Mesodermal cell (in vitro differentiated cells): ENCODE measurements at regions not wholly inside any gene's neighbourhood (a gene's known extent, or its start where the extent isn't known, plus 50 kb on each side); places are given as distances from the start of the nearest gene placed in this dataset.
"Not testable (repeated sequence)": the region's sequence is repeated elsewhere in the genome, so short reads cannot be mapped to it uniquely, and the experiment has no call there.

ENCODE experiments used
- H3K27ac ChIP-seq: 2 replicates; pipeline ENCODE4 v1.7.0; 2013; ENCODE audit warnings: mild to moderate bottlenecking, low read depth, low read length, moderate library complexity; ENCODE audit not compliant: severe bottlenecking
- H3K36me3 ChIP-seq: 2 replicates; pipeline ENCODE4 v1.7.1; 2013; ENCODE audit warnings: mild to moderate bottlenecking, low read length, moderate library complexity; ENCODE audit not compliant: control insufficient read depth, insufficient read depth
- H3K4me1 ChIP-seq: one replicate; pipeline ENCODE4 v1.7.1; 2013; ENCODE audit warnings: mild to moderate bottlenecking, low read length; ENCODE audit not compliant: insufficient read depth, control insufficient read depth, poor library complexity, severe bottlenecking
- H3K4me3 ChIP-seq: 2 replicates; pipeline ENCODE4 v1.7.0; 2013; ENCODE audit warnings: low read length, control low read depth, mild to moderate bottlenecking; ENCODE audit not compliant: insufficient read depth, poor library complexity, severe bottlenecking; ENCODE audit errors: extremely low read depth
- H3K9me3 ChIP-seq: 2 replicates; pipeline ENCODE4 v1.7.1; 2013; ENCODE audit warnings: mild to moderate bottlenecking, low read length, moderate library complexity; ENCODE audit not compliant: control insufficient read depth
- whole genome bisulfite sequencing, 2 experiments: methylation state at CpG; one replicate each; pipeline ENCODE4 v1.1.5; 2013; ENCODE audit warnings: missing lambda C conversion rate in 2 of 2; ENCODE audit not compliant: insufficient coverage in 2 of 2; 5-methylcytosine and 5-hydroxymethylcytosine counted together

- no peaks in the 10 kb centered on the region for H3K36me3 ChIP-seq
- 80% methylated on average over 1 of the region's 1 CpG; no CpG with 5 or more reads in 1 of the 2 experiments for WGBS, 2 experiments
- no peak overlapping the region for H3K27ac ChIP-seq
- H3K9me3 ChIP-seq: peaks cover 16% of the 10 kb centered on the region
- no peaks in the 10 kb centered on the region for H3K4me1 ChIP-seq
- no peak overlapping the region for H3K4me3 ChIP-seq
Measured at GRCh38 chr3:110296885-110297284, 774.7 kb upstream of the NECTIN3 start.

DNA sequence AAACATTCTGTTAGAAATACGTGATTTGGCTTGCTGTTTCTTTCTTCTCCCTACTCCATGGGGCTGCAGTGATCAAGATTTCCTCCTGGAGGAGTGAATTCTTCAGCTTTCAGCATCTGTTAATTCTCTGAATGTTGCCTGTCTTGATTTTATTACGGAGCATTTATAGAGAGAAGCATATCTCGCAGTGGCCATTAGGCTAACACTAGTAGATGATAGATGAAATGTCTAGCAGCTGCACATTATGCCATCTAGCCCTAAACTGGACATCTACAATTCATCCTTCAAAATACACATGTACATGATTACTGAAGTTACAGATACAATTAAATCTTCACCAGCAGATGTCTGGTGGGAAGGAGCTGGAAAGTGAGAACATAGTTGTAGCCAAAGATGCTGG, 769.8 kb upstream of the NECTIN3 start:
- 100% methylated on average over 1 of the region's 3 CpGs; no CpG with 5 or more reads in 1 of the 2 experiments for WGBS, 2 experiments
- Histone ChIP-seq H3K27ac (no peak overlapping the region), H3K4me3 (no peak overlapping the region), H3K36me3 (no peaks in the 10 kb centered on the region), H3K9me3 (no peaks in the 10 kb centered on the region), H3K4me1 (no peaks in the 10 kb centered on the region)

GRCh38 chr3:110307065-110307809, 764.4 kb upstream of the NECTIN3 start:
- H3K4me1 ChIP-seq: no peaks in the 10 kb centered on the region
- no peaks in the 10 kb centered on the region for H3K9me3 ChIP-seq
- WGBS, 2 experiments: 80% methylated on average over 1 of the region's 2 CpGs; no CpG with 5 or more reads in 1 of the 2 experiments
- H3K27ac ChIP-seq: no peak overlapping the region
- no peaks in the 10 kb centered on the region for H3K36me3 ChIP-seq
- no peak overlapping the region for H3K4me3 ChIP-seq

DNA sequence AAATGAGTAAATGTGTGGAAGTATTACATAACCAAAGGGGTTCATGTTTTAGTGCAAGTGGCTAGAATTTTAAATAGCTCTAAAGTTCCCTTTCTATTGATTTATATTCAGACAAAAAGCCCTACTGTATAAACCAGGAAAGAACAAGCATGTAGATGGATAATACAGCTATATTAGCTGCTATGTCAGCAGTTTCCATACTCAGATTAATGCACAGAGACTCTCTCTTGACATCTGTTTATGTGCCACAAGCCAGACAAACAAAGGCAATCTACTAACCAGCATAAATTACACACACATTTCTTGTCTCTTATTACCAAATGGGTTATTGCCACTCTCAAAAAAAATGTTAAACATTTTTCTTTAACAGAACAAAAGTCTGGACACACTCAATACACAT, 760.1 kb upstream of the NECTIN3 start:
- H3K36me3 ChIP-seq: no peaks in the 10 kb centered on the region
- H3K4me3 ChIP-seq: no peak overlapping the region
- no peak overlapping the region for H3K27ac ChIP-seq
- H3K4me1 ChIP-seq: no peaks in the 10 kb centered on the region
- H3K9me3 ChIP-seq: no peaks in the 10 kb centered on the region

DNA sequence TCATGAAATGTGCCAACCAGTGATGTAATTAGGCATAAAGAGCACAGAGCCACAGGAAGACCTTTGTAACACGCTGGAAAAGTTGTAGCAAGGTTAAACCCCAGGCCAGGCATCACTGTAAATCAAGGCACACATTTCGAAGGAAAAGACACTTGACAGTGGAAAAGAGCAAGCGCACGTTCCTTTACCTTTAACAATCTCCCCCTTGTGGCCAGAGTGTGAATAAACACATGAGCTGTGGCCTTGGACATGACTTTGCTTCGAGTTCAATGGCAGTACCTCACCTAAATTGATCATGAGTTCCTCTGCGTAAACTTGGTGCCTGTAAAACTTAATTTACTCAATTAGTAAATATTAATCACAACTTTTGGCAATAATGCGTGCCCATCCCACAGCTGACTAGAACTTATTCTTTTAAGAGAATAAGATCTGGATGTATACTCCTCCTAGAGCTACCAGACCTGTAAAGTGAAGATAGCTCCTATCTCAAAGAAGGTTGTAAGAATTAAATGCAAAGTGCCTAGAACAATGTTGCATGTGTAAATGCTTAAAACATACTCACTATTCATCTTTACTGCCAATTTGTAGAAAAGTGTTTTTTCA, 757.0 kb upstream of the NECTIN3 start:
- WGBS, 2 experiments: 53 to 54% methylated on average over 3 to 6 of the region's 7 CpGs
- no peak overlapping the region for H3K27ac ChIP-seq
- no peaks in the 10 kb centered on the region for H3K36me3 ChIP-seq
- H3K4me1 ChIP-seq: peaks cover 6% of the 10 kb centered on the region
- no peaks in the 10 kb centered on the region for H3K9me3 ChIP-seq
- H3K4me3 ChIP-seq: no peak overlapping the region

- H3K9me3 ChIP-seq: no peaks in the 10 kb centered on the region
- no peak overlapping the region for H3K4me3 ChIP-seq
- H3K36me3 ChIP-seq: no peaks in the 10 kb centered on the region
- peaks cover 6% of the 10 kb centered on the region for H3K4me1 ChIP-seq
- no peak overlapping the region for H3K27ac ChIP-seq
- WGBS, 2 experiments: 100% methylated on average over 1 of the region's 1 CpG; no CpG with 5 or more reads in 1 of the 2 experiments
Measured at GRCh38 chr3:110318108-110318507, 753.5 kb upstream of the NECTIN3 start.

DNA sequence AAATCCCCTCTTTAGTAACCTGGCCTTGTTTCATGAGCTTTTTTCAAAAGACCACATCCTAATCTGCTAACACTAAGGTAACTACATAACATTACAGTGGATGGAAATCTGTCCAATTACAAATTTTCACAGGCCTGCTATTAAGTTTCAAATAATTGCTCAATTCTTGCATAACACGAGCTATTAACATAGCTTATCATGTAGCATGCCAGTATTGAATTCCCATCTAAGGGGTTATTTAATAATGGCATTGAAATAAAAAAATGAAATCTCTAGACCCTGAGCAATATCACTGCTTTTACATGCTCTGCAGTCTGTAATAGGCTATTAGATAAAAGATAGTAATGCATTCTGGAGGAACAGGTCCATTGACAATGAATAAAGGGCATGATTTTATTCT, 748.3 kb upstream of the NECTIN3 start:
- no peaks in the 10 kb centered on the region for H3K9me3 ChIP-seq
- H3K36me3 ChIP-seq: no peaks in the 10 kb centered on the region
- H3K27ac ChIP-seq: no peak overlapping the region
- no peaks in the 10 kb centered on the region for H3K4me1 ChIP-seq
- no peak overlapping the region for H3K4me3 ChIP-seq
- no CpG with 5 or more reads among the region's 1 CpG for whole genome bisulfite sequencing, 2 experiments

GRCh38 chr3:110324171-110324705, 747.4 kb upstream of the NECTIN3 start:
- H3K4me1 ChIP-seq: no peaks in the 10 kb centered on the region
- WGBS, 2 experiments: no CpG with 5 or more reads among the region's 3 CpGs
- no peaks in the 10 kb centered on the region for H3K36me3 ChIP-seq
- peaks cover 7% of the 10 kb centered on the region for H3K9me3 ChIP-seq
- no peak overlapping the region for H3K4me3 ChIP-seq
- no peak overlapping the region for H3K27ac ChIP-seq

GRCh38 chr3:110327870-110328269, 743.7 kb upstream of the NECTIN3 start:
- Histone ChIP-seq H3K9me3 (peaks cover 14% of the 10 kb centered on the region), H3K4me1 (no peaks in the 10 kb centered on the region), H3K27ac (no peak overlapping the region), H3K4me3 (no peak overlapping the region), H3K36me3 (no peaks in the 10 kb centered on the region)
- WGBS, 2 experiments: no CpG with 5 or more reads among the region's 2 CpGs

- WGBS, 2 experiments: 100% methylated on average over 1 of the region's 2 CpGs; no CpG with 5 or more reads in 1 of the 2 experiments
- not testable (repeated sequence) for H3K4me3 ChIP-seq, H3K27ac ChIP-seq, H3K36me3 ChIP-seq, H3K4me1 ChIP-seq
- H3K9me3 ChIP-seq: peaks cover 15% of the 10 kb centered on the region
Measured at GRCh38 chr3:110331562-110331961, 740.1 kb upstream of the NECTIN3 start.

GRCh38 chr3:110332629-110333028, 739.0 kb upstream of the NECTIN3 start:
- no peaks in the 10 kb centered on the region for H3K36me3 ChIP-seq
- H3K4me1 ChIP-seq: no peaks in the 10 kb centered on the region
- peaks cover 24% of the 10 kb centered on the region for H3K9me3 ChIP-seq
- H3K4me3 ChIP-seq: no peak overlapping the region
- WGBS, 2 experiments: 80 to 86% methylated on average over 2 to 3 of the region's 3 CpGs
- no peak overlapping the region for H3K27ac ChIP-seq
